ENCODE measurements at regions not wholly inside any gene's neighbourhood (a gene's known extent, or its start where the extent isn't known, plus 50 kb on each side); places are given as distances from the start of the nearest gene placed in this dataset.

GRCh38 chr3:67201026-67201425 is 202.9 kb downstream of the KBTBD8 start:
- no peak for TF ChIP-seq JUN (CRISPR knock-in tag; IDR thresholded peaks at IDR 0.05)
- no peak for TF ChIP-seq ZNF232 (CRISPR knock-in tag; IDR thresholded peaks at IDR 0.05)
- TF ChIP-seq CTCF (IDR thresholded peaks at IDR 0.05), result no peak
- no peak for TF ChIP-seq NFE2L1 (CRISPR knock-in tag; IDR thresholded peaks at IDR 0.05)
- TF ChIP-seq ELF4 (CRISPR knock-in tag; IDR thresholded peaks at IDR 0.05; ENCODE audit: low read depth), result no peak
- no peak for TF ChIP-seq E2F4 (CRISPR knock-in tag; IDR thresholded peaks at IDR 0.05; ENCODE audit: borderline replicate concordance, low read depth)
- TF ChIP-seq ATF2 (CRISPR knock-in tag; IDR thresholded peaks at IDR 0.05; ENCODE audit: borderline replicate concordance, low read depth), result no peak
- TF ChIP-seq ZNF317 (CRISPR knock-in tag; IDR thresholded peaks at IDR 0.05; ENCODE audit: borderline replicate concordance, low read depth), result no peak
- no peak for TF ChIP-seq USF2 (CRISPR knock-in tag; IDR thresholded peaks at IDR 0.05)
- no peak for TF ChIP-seq SMAD3 (CRISPR knock-in tag; IDR thresholded peaks at IDR 0.05; ENCODE audit: borderline replicate concordance)
- TF ChIP-seq ESRRA (CRISPR knock-in tag; IDR thresholded peaks at IDR 0.05; ENCODE audit: borderline replicate concordance), result no peak

Data from WTC11 (cell line).